GM21619 (cell line): ENCODE measurements at regions not wholly inside any gene's neighbourhood (a gene's known extent, or its start where the extent isn't known, plus 50 kb on each side); places are given as distances from the start of the nearest gene placed in this dataset.

Experiments
- ATAC-seq: cut with Tn5 transposase; IDR thresholded peaks from one replicate; pipeline ENCODE4 v1.9.1; 2021; ENCODE audit not compliant: unreplicated experiment

DNA sequence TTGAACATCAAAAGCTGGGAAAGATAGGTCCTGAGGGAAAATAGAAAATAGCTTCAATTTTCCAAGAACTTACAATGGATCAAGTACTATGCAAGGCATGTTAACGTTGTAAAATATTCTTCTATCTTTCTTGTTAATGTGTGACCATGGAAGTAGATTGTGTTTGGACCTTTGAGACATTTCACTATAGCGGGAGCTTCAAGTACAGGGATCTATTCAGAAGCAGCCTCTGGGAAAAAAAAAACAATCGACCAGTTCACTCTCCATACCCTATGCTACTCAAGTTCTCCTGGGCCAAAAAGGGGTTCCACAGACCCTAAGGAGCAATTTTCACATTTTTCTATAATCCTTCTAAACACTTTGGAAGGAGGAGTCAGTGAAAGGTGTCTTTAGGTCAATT lies 54.1 kb upstream of the ATP10B start:
- ATAC-seq, result no peak

DNA sequence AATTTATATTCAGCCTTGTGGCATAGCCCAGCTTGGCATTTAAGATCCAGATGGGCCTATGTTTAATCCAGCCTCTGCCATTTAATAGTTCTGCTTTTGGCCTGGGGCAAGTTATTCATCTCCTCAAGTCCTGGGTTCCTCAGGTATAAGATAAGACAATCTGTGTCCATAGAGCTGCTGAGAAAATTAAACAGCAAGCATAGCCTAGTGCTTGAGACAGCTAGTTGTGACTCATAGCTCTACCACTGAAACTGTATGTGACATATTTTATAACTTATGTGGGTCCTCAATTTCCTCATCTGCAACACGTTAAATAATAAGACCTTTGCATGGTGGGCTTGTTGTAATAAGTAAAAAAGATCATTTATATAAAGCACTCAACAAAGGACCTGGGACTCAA lies 53.3 kb upstream of the ATP10B start:
- ATAC-seq, result no peak

- ATAC-seq, result no peak
Observed at GRCh38 chr5:160904591-160904990, 52.6 kb upstream of the ATP10B start.

DNA sequence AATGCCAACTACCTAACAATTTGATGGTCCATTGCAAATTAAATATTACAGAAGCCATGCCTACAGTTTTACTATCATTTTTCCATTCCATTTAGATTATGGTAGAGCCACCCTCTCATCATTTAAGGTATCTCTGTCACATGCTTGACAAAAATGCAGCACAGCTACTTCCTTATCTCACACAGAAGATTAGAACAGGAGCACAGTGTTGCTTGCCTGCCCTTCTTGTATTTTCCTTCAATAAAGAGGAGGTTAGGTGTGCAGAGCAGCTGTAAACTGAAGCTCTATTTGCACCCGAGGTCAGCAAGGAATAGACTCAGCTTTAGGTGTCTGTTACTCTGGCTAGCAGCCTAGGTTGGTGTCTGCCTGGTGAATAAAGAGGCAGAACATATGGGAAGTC lies 51.5 kb upstream of the ATP10B start:
- ATAC-seq, result no peak

DNA sequence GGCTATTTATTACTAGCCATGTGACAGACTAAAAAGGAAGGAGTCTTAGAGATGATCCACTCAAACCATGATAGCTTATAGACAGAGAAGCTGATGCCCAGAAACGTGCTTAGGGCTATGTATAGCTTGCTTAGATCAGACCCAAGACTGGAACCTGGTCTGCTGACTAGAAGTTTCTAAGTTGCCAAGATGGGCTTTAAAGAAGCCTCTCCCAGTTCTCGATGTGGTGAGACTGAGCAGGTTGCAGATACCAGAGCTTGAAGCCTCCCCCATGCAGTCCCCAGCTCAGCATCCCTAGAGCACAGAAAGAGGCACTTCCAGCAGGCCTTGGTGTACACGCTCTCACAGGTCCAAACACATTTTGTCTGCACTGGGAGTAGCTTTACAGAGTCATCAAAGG lies 51.1 kb upstream of the ATP10B start:
- no peak for ATAC-seq
